Smooth muscle cell (in vitro differentiated cells): ENCODE measurements at regions not wholly inside any gene's neighbourhood (a gene's known extent, or its start where the extent isn't known, plus 50 kb on each side); places are given as distances from the start of the nearest gene placed in this dataset.

Experiments used
- DNase-seq: peaks from one replicate; lab custom pipeline; 2025; ENCODE audit not compliant: unreplicated experiment; lab: John Stamatoyannopoulos, UW
- H2AFZ ChIP-seq: fragments of 200-600 bp; sonication (generic); 2 replicates; pipeline ENCODE4 v1.6.0; 2016; ENCODE audit warnings: antibody characterized with exemption, low read depth, mild to moderate bottlenecking
- H3F3A ChIP-seq: fragments of 200-600 bp; sonication (generic); 2 replicates; pipeline ENCODE4 v1.6.0; 2017; ENCODE audit warnings: antibody characterized with exemption, low read depth
- H3K27ac ChIP-seq: fragments of 200-600 bp; sonication (generic); 2 replicates; pipeline ENCODE4 v1.5.1; 2016; ENCODE audit warnings: low read depth, mild to moderate bottlenecking
- H3K27me3 ChIP-seq: fragments of 200-600 bp; sonication (generic); 2 replicates; pipeline ENCODE4 v1.6.1; 2016; ENCODE audit warnings: low read depth, mild to moderate bottlenecking
- H3K36me3 ChIP-seq: fragments of 200-600 bp; sonication (generic); 2 replicates; pipeline ENCODE4 v1.5.1; 2016; ENCODE audit warnings: low read depth
- H3K4me1 ChIP-seq: fragments of 200-600 bp; sonication (generic); 2 replicates; pipeline ENCODE4 v1.5.1; 2016; ENCODE audit warnings: low read depth
- H3K4me2 ChIP-seq: fragments of 200-600 bp; sonication (generic); 2 replicates; pipeline ENCODE4 v1.6.0; 2016; ENCODE audit warnings: mild to moderate bottlenecking
- H3K4me3 ChIP-seq: fragments of 200-600 bp; sonication (generic); 2 replicates; pipeline ENCODE4 v1.5.1; 2016; ENCODE audit warnings: mild to moderate bottlenecking
- H3K79me2 ChIP-seq: fragments of 200-600 bp; sonication (generic); 2 replicates; pipeline ENCODE4 v1.6.0; 2016; ENCODE audit warnings: low read depth, mild to moderate bottlenecking
- H3K9ac ChIP-seq: fragments of 200-600 bp; sonication (generic); 2 replicates; pipeline ENCODE4 v1.6.0; 2016; ENCODE audit warnings: low read depth
- H3K9me3 ChIP-seq: fragments of 200-600 bp; sonication (generic); replicated peaks from 2 replicates; pipeline ENCODE4 v1.5.1; 2016; ENCODE audit warnings: low read depth
- H4K20me1 ChIP-seq: fragments of 200-600 bp; sonication (generic); 2 replicates; pipeline ENCODE4 v1.6.0; 2016; ENCODE audit warnings: low read depth
- CTCF ChIP-seq: fragments of 200-600 bp; sonication (generic); IDR thresholded peaks from 2 replicates; pipeline ENCODE4 v1.5.1; 2017; ENCODE audit warnings: borderline replicate concordance, mild to moderate bottlenecking, antibody characterized with exemption; ENCODE audit not compliant: insufficient read depth, poor library complexity, severe bottlenecking
- WGBS: methylation state at CpG from one replicate; pipeline ENCODE4 v1.1.7; 2016; ENCODE audit warnings: low lambda C conversion rate; 5-methylcytosine and 5-hydroxymethylcytosine counted together

DNA sequence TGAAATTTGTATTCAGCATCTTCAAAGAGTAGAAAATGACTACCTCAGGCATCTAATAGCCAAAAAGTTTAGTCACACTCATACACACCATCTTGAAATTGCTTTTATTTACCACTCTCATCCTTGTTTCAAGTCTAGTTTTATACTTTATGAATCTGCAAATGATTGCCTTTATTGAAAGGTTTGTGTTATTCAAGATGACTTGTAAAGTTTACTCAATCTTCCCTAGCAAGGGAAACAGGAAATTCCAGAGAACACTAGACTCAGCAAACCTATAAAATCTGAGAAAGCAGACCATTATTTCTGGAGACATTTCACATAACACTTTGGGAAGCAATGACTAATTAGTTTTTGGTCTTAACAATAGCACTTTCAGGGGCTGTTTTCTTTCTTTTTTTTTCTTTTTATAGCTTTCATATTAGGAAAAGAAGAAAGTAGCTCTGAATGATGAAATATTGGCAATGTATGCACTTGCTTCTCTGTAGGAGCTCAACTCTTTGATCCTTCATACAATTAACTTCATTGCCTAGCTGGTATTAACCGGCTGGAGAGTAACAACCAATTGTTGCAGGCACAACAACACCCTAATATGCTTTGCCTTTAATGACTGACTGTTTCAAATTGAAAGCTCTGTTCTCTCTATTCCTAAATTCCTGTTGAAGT, 68.9 kb upstream of the HDAC9 start:
- H3K36me3 ChIP-seq = no peaks in the 10 kb centered on the region
- H3K9me3 ChIP-seq = no peaks in the 10 kb centered on the region
- H3K27ac ChIP-seq = peak overlapping the region; percentile 2
- no peak for TF ChIP-seq CTCF
- no peaks in the 10 kb centered on the region for H3F3A ChIP-seq
- no peaks in the 10 kb centered on the region for H3K79me2 ChIP-seq
- H3K4me3 ChIP-seq = no peak overlapping the region
- 59% methylated on average over 1 of the region's 1 CpG for WGBS
- H2AFZ ChIP-seq = peak overlapping the region; percentile 62
- peak overlapping the region; percentile 32 for H3K4me2 ChIP-seq
- H3K9ac ChIP-seq = no peak overlapping the region
- no peaks in the 10 kb centered on the region for H4K20me1 ChIP-seq
- no peak for DNase-seq
- H3K27me3 ChIP-seq = no peaks in the 10 kb centered on the region
- peaks cover 26% of the 10 kb centered on the region for H3K4me1 ChIP-seq

DNA sequence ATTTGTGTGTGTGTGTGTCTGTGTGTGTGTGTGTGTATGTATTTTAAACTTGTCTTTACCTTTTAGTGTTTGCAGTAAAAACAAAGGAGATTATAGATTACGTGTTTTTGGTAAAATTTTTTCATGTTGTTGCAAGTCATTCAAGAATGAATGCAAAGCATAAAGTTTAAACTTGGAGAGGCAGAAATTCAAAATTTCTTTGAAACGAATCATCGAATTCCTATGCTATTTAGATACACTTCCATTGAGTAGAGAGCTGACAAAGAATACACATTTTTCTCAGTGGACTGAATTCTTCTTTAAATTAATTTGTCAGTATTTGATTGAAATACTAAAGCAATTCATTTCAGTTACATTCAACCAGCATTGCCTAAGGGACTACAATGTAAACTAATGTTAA, 66.0 kb upstream of the HDAC9 start:
- Histone ChIP-seq H2AFZ (peak overlapping the region; percentile 27), H3K36me3 (no peaks in the 10 kb centered on the region), H3K27ac (no peak overlapping the region), H3K4me3 (no peak overlapping the region), H3K9me3 (no peaks in the 10 kb centered on the region), H3K4me1 (peaks cover 18% of the 10 kb centered on the region), H3K79me2 (no peaks in the 10 kb centered on the region), H3K9ac (no peak overlapping the region), H3K27me3 (no peaks in the 10 kb centered on the region), H3F3A (no peaks in the 10 kb centered on the region), H3K4me2 (peak overlapping the region; percentile 39), H4K20me1 (no peaks in the 10 kb centered on the region)
- TF ChIP-seq CTCF = no peak
- 77% methylated on average over 3 of the region's 3 CpGs for WGBS
- no peak for DNase-seq

DNA sequence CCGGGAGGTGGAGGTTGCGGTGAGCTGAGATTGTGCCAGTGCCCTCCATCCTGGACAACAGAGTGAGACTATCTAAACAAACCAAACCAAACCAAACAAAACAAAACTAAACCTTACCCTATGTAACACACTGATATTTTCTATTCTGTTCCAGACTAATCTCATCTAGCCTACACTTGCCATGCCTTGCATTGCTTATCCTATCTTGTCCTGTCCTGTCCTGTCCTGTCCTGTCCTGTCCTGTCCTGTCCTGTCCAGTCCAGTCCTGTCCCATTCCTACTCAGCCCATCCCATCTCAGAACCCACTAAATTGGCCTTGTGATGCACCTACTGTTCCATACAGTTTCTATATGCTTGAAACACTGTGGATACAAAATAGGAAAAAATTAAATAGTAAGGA, 64.7 kb upstream of the HDAC9 start:
- Histone ChIP-seq H3K9ac (no peak overlapping the region), H3F3A (no peaks in the 10 kb centered on the region), H3K4me1 (peaks cover 18% of the 10 kb centered on the region), H3K9me3 (no peaks in the 10 kb centered on the region), H3K27me3 (no peaks in the 10 kb centered on the region), H4K20me1 (no peaks in the 10 kb centered on the region), H2AFZ (no peak overlapping the region), H3K4me3 (no peak overlapping the region), H3K4me2 (no peak overlapping the region), H3K27ac (no peak overlapping the region), H3K36me3 (no peaks in the 10 kb centered on the region), H3K79me2 (no peaks in the 10 kb centered on the region)
- WGBS = 100% methylated on average over 2 of the region's 2 CpGs
- DNase-seq = no peak
- TF ChIP-seq CTCF = no peak

- Histone ChIP-seq H3K4me1 (peaks cover 3% of the 10 kb centered on the region), H3K36me3 (no peaks in the 10 kb centered on the region), H2AFZ (no peak overlapping the region), H3K9me3 (no peaks in the 10 kb centered on the region), H3K9ac (no peak overlapping the region), H3K79me2 (no peaks in the 10 kb centered on the region), H3K27ac (no peak overlapping the region), H3K27me3 (no peaks in the 10 kb centered on the region), H4K20me1 (no peaks in the 10 kb centered on the region), H3K4me2 (no peak overlapping the region), H3K4me3 (no peak overlapping the region), H3F3A (no peaks in the 10 kb centered on the region)
- TF ChIP-seq CTCF = no peak
- 92% methylated on average over 6 of the region's 6 CpGs for WGBS
- DNase-seq = no peak
Measured at GRCh38 chr7:18434171-18434570, 61.4 kb upstream of the HDAC9 start.
